Effector memory CD8-positive, alpha-beta T cell (primary cell): ENCODE measurements at regions not wholly inside any gene's neighbourhood (a gene's known extent, or its start where the extent isn't known, plus 50 kb on each side); places are given as distances from the start of the nearest gene placed in this dataset.

ENCODE experiments used
- ATAC-seq: fragments of 150-1000 bp; cut with Tn5 transposase; replicated peaks from 2 replicates; pipeline ENCODE4 v1.10.0; 2021; ENCODE audit warnings: mild to moderate bottlenecking, moderate library complexity
- DNase-seq, 3 experiments: peaks; one replicate each; pipeline ENCODE4 v3.0.0; 2021
- H3K27ac Mint-ChIP-seq, 2 donors: one replicate each; pipeline ENCODE4 v1.8.0; 2022; ENCODE audit warnings: mild to moderate bottlenecking in 2 of 2, mixed read lengths in 2 of 2, moderate library complexity in 2 of 2
- H3K27me3 Mint-ChIP-seq, 2 donors: one replicate each; pipeline ENCODE4 v1.8.0; 2022; ENCODE audit warnings: mixed read lengths in 2 of 2
- H3K36me3 Mint-ChIP-seq: one replicate; pipeline ENCODE4 v1.8.0; 2022; ENCODE audit warnings: mild to moderate bottlenecking, moderate library complexity, mixed read lengths; ENCODE audit not compliant: insufficient read depth
- H3K4me1 Mint-ChIP-seq, 2 donors: one replicate each; pipeline ENCODE4 v1.8.0; 2022; ENCODE audit warnings: low read depth in 2 of 2, mixed read lengths in 2 of 2
- H3K4me3 Mint-ChIP-seq, 2 donors: one replicate each; pipeline ENCODE4 v1.8.0; 2022; ENCODE audit warnings: mild to moderate bottlenecking in 2 of 2, mixed read lengths in 2 of 2, moderate library complexity in 2 of 2
- H3K9me3 Mint-ChIP-seq, 2 donors: one replicate each; pipeline ENCODE4 v1.8.0; 2022; ENCODE audit warnings: mixed read lengths in 2 of 2

GRCh38 chr9:106532306-106533015, 330.5 kb upstream of the ZNF462 start:
- Mint-ChIP-seq H3K27me3 (no peaks in the 10 kb centered on the region), H3K36me3 (no peaks in the 10 kb centered on the region), H3K4me1 (no peaks in the 10 kb centered on the region), H3K27ac (no peak overlapping the region), H3K4me3 (no peak overlapping the region), H3K9me3 (peaks cover 3 to 5% of the 10 kb centered on the region in 2 donors)
- ATAC-seq (no peak), DNase-seq (no peak)

- ATAC-seq: no peak
- H3K9me3 Mint-ChIP-seq: peaks cover 1 to 5% of the 10 kb centered on the region in 2 donors
- no peak overlapping the region for H3K4me3 Mint-ChIP-seq
- no peak overlapping the region for H3K27ac Mint-ChIP-seq
- H3K36me3 Mint-ChIP-seq: no peaks in the 10 kb centered on the region
- no peak for DNase-seq
- H3K27me3 Mint-ChIP-seq: no peaks in the 10 kb centered on the region
- no peaks in the 10 kb centered on the region for H3K4me1 Mint-ChIP-seq
Measured at GRCh38 chr9:106534800-106535199, 328.2 kb upstream of the ZNF462 start.

DNA sequence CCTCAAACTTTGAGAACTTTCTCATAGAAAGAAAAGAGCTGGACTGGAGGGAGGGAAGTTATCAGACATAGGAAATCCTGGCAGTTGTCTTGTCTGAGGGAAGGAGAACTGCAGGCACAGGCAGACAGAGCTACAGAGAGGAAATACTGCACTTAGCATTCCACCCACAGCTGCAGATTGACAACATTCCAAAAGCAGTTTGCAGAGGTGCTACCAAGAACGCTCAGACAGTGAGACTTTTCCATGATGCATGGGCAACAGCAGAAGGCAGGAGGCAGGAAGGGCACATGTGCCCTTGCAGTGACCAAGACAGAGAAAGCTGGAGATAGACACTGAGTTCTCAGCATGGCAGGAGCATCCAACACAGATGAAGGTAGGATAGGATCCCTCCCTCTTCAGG, 327.5 kb upstream of the ZNF462 start:
- Mint-ChIP-seq H3K9me3 (peaks cover 1 to 5% of the 10 kb centered on the region in 2 donors), H3K4me1 (no peaks in the 10 kb centered on the region), H3K36me3 (no peaks in the 10 kb centered on the region), H3K4me3 (no peak overlapping the region), H3K27me3 (no peaks in the 10 kb centered on the region), H3K27ac (no peak overlapping the region)
- ATAC-seq (no peak), DNase-seq (no peak)

DNA sequence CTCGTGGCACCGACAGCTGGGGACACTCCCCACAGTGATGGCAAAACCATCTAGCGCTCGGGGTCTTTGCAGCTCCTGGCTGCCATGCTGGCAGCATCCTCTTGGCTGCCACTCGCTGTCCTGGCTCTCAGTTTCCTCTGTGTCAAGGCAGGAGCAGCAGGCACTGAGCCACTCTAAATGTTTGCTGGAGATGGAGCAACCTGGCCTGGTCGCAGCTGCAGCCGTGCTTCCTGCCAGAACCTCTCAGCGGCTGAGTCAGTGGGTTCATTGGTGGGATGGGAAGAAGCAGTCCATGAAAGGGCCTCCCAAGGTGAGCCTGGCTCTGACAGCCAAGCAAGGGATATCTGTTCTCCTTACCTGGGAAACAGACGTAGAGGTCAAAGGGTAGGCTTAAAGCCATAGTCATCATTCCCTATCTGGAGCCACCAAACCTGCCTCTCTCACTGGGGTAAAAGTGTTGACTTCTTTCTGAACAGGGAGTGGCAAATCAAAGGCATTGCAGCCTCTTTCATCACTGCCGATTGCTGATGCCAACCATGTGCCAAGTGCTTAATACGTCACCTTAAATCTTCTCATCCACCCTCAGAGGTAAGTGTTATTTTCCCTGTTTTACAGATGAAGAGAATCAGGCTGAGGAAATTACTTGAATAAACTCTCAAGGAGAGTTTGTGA, 304.8 kb upstream of the ZNF462 start:
- no peaks in the 10 kb centered on the region for H3K4me1 Mint-ChIP-seq
- ATAC-seq: no peak
- no peaks in the 10 kb centered on the region for H3K27me3 Mint-ChIP-seq
- no peak for DNase-seq
- H3K36me3 Mint-ChIP-seq: no peaks in the 10 kb centered on the region
- H3K27ac Mint-ChIP-seq: no peak overlapping the region
- H3K4me3 Mint-ChIP-seq: no peak overlapping the region
- H3K9me3 Mint-ChIP-seq: peaks cover 0 to 10% of the 10 kb centered on the region in 2 donors

GRCh38 chr9:106560540-106560939, 302.4 kb upstream of the ZNF462 start:
- H3K4me3 Mint-ChIP-seq: no peak overlapping the region

GRCh38 chr9:106575823-106576222, 287.1 kb upstream of the ZNF462 start:
- H3K9me3 Mint-ChIP-seq: peaks cover 0 to 4% of the 10 kb centered on the region in 2 donors
- no peaks in the 10 kb centered on the region for H3K27me3 Mint-ChIP-seq
- no peak overlapping the region for H3K27ac Mint-ChIP-seq
- DNase-seq (no peak), ATAC-seq (no peak)
- H3K4me1 Mint-ChIP-seq: no peaks in the 10 kb centered on the region
- no peak overlapping the region for H3K4me3 Mint-ChIP-seq
- peaks cover 3% of the 10 kb centered on the region for H3K36me3 Mint-ChIP-seq

More at GRCh38 chr9:106560540-106560939, 302.4 kb upstream of the ZNF462 start:
- no peaks in the 10 kb centered on the region for H3K36me3 Mint-ChIP-seq
- no peaks in the 10 kb centered on the region for H3K27me3 Mint-ChIP-seq
- ATAC-seq (no peak), DNase-seq (no peak)
- H3K27ac Mint-ChIP-seq: no peak overlapping the region
- no peaks in the 10 kb centered on the region for H3K4me1 Mint-ChIP-seq
- H3K9me3 Mint-ChIP-seq: peaks cover under 1 to 10% of the 10 kb centered on the region in 2 donors

DNA sequence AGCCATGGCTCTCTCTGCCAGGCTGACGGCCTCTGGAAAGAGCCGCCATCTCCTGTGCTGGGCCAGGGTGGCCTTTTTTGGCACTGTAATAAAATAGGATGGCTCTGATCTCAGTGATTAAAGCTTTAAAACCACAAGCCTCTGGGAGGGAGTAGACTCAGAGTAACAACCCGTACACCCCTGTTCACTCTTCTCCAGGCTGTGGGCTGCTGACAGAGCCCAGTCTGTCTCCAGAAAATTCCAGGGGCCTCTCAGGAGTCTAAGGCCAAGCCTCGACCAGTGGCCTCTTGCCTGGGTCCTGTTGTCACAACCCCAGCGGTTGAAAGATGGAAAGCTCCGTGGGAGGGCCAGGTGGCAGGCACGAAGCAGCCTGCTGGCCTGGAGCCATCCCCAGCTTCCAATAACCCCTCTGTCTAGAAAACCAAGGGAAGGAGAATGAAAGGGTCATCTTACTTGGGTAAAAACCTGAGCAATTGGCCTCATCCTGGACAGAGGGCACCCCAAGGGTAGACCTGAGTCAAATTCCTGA, 286.7 kb upstream of the ZNF462 start:
- peaks cover 3% of the 10 kb centered on the region for H3K36me3 Mint-ChIP-seq
- peaks cover 0 to 4% of the 10 kb centered on the region in 2 donors for H3K9me3 Mint-ChIP-seq
- H3K4me3 Mint-ChIP-seq: no peak overlapping the region
- H3K27me3 Mint-ChIP-seq: no peaks in the 10 kb centered on the region
- no peaks in the 10 kb centered on the region for H3K4me1 Mint-ChIP-seq
- DNase-seq (no peak), ATAC-seq (no peak)
- no peak overlapping the region for H3K27ac Mint-ChIP-seq

DNA sequence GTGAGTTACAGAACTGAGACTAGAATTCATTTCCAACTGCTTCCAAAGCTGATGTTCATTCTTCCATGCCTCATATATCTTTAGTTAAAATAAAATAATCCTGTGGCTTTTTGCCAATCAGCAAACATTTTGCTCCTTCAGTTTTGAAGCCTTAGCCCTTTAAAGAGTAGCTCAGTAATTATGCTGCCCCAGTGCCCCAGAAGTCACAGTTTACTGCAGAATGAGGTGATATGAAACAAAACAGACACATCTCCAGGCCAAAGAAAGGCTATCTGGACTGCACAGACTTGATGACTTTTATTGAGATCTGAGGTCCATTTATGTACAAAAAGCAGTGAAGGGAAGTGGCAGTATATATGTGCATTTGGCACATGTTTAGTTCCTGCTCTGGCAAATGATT, 285.8 kb upstream of the ZNF462 start:
- Mint-ChIP-seq H3K4me1 (no peaks in the 10 kb centered on the region), H3K27me3 (no peaks in the 10 kb centered on the region), H3K4me3 (no peak overlapping the region), H3K27ac (no peak overlapping the region), H3K9me3 (peaks cover 3 to 8% of the 10 kb centered on the region in 2 donors), H3K36me3 (peaks cover 3% of the 10 kb centered on the region)
- no peak for ATAC-seq
- no peak for DNase-seq

DNA sequence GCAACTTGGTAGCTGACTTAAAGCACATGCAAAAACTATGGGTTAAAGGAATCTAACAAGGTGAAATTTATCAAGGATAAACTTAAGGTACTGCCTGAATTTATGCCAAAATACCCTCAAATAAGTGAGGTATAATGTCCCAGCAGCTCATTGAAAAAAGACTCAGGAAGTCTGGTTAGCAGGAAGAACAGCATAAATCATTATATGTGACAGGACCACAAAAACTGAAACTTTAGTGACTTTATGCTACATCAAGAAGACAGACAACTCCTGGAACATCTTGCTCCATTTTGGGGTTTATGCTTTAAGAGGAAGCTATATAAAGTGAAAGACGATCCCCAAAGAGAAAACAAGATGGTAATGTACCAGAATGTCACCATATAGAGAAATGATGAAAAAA, 282.4 kb upstream of the ZNF462 start:
- Mint-ChIP-seq H3K36me3 (peaks cover 2% of the 10 kb centered on the region), H3K9me3 (peaks cover 4 to 12% of the 10 kb centered on the region in 2 donors), H3K27me3 (no peaks in the 10 kb centered on the region), H3K4me3 (no peak overlapping the region), H3K4me1 (no peaks in the 10 kb centered on the region), H3K27ac (no peak overlapping the region)
- ATAC-seq: no peak
- no peak for DNase-seq

DNA sequence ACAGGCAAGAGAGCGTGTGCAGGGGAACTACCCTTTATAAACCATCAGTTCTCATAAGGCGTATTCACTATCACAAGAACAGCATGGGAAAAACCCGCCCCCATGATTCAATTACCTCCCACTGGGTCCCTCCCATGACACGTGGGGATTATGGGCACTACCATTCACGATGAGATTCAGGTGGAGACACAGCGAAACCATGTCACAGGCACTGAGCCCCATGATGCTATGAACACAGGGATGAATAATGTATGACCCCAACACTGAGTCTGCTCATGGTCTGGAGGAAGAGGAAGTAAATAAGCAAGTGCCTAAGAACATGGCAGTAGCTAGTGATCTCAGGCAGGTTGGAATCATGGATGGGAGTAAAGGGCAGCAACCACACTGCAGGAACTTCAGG, 281.0 kb upstream of the ZNF462 start:
- Mint-ChIP-seq H3K27me3 (no peaks in the 10 kb centered on the region), H3K4me3 (no peak overlapping the region), H3K4me1 (no peaks in the 10 kb centered on the region), H3K36me3 (no peaks in the 10 kb centered on the region), H3K9me3 (peaks cover 4 to 12% of the 10 kb centered on the region in 2 donors), H3K27ac (no peak overlapping the region)
- ATAC-seq (no peak), DNase-seq (no peak)

DNA sequence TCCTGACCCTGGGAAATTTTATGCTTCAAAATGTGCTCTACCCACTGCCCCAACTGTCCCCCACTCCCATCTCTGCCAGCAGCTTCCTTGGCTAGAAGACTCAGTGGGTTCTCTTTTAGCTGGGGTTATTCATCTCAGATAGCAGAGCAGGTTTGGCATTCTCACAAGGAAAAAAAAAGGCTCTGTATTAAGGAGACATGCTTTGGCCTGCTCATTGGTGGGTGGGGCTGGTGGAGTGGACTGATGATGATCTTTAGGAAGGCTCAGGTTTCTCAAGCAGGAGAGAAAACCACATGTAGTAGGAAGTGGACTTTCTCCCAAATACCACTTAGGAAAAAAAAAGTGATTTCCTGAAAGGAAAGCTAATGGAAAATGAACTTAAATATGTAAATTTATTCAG, 279.2 kb upstream of the ZNF462 start:
- H3K36me3 Mint-ChIP-seq: no peaks in the 10 kb centered on the region
- H3K27me3 Mint-ChIP-seq: no peaks in the 10 kb centered on the region
- H3K4me1 Mint-ChIP-seq: no peaks in the 10 kb centered on the region
- H3K27ac Mint-ChIP-seq: no peak overlapping the region
- DNase-seq (no peak), ATAC-seq (no peak)
- no peak overlapping the region for H3K4me3 Mint-ChIP-seq
- H3K9me3 Mint-ChIP-seq: peaks cover 7 to 12% of the 10 kb centered on the region in 2 donors

GRCh38 chr9:106587042-106587441, 275.9 kb upstream of the ZNF462 start:
- H3K27me3 Mint-ChIP-seq: no peaks in the 10 kb centered on the region
- no peak for DNase-seq
- no peak overlapping the region for H3K27ac Mint-ChIP-seq
- peaks cover 5 to 12% of the 10 kb centered on the region in 2 donors for H3K9me3 Mint-ChIP-seq
- ATAC-seq: no peak
- H3K4me1 Mint-ChIP-seq: no peaks in the 10 kb centered on the region
- no peak overlapping the region for H3K4me3 Mint-ChIP-seq
- no peaks in the 10 kb centered on the region for H3K36me3 Mint-ChIP-seq

DNA sequence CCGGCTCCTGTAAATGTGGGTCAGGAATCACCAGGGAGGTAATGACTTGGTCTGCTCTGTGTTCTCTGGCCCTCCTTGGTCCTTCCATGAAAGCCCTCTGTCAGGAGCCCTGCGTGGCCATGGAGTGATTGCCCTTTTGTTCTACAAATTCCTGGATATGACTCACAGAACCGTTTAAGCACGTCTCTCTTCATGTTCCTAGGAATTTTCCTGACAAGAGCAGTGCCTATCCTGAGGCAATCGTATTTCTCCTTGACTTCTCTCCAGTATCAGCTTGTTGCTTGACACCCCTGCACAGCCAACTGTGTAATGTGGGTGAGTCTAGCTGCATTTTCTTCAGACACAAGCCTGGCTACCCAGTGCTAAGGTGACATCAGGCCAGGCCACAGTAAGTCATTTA, 274.3 kb upstream of the ZNF462 start:
- Mint-ChIP-seq H3K4me1 (no peaks in the 10 kb centered on the region), H3K27me3 (no peaks in the 10 kb centered on the region), H3K36me3 (no peaks in the 10 kb centered on the region), H3K27ac (no peak overlapping the region), H3K9me3 (peaks cover 0 to 12% of the 10 kb centered on the region in 2 donors), H3K4me3 (no peak overlapping the region)
- ATAC-seq (no peak), DNase-seq (no peak)
